ENCODE measurements at regions not wholly inside any gene's neighbourhood (a gene's known extent, or its start where the extent isn't known, plus 50 kb on each side); places are given as distances from the start of the nearest gene placed in this dataset.

DNA sequence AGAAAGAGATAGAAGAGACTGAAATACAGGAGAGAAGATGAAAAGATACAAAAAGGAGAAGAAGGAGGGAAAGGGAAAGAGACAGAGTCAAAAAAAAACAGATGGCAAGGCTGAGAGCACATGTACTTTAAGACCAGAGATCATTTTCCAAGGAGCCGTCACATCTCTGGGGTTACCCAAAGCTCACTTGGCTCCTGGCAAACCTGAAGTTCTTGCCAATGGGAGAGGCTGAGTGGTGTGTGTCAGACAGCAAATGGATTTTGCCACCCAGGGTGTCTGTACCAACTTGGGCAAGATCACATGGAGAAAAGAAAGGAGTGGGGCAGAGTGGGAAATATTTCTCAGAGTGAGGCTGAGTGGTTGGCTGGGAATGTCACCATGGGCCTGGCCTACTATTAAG lies 219.3 kb upstream of the TNP1 start:
- TF ChIP-seq, protein P1, sequence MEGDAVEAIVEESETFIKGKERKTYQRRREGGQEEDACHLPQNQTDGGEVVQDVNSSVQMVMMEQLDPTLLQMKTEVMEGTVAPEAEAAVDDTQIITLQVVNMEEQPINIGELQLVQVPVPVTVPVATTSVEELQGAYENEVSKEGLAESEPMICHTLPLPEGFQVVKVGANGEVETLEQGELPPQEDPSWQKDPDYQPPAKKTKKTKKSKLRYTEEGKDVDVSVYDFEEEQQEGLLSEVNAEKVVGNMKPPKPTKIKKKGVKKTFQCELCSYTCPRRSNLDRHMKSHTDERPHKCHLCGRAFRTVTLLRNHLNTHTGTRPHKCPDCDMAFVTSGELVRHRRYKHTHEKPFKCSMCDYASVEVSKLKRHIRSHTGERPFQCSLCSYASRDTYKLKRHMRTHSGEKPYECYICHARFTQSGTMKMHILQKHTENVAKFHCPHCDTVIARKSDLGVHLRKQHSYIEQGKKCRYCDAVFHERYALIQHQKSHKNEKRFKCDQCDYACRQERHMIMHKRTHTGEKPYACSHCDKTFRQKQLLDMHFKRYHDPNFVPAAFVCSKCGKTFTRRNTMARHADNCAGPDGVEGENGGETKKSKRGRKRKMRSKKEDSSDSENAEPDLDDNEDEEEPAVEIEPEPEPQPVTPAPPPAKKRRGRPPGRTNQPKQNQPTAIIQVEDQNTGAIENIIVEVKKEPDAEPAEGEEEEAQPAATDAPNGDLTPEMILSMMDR (IDR thresholded peaks at IDR 0.05): no peak
- TF ChIP-seq POLR2AphosphoS5 (IDR thresholded peaks at IDR 0.05) (no peak), POLR2A (IDR thresholded peaks at IDR 0.05) (no peak)
